Smooth muscle cell (in vitro differentiated cells): ENCODE measurements at regions not wholly inside any gene's neighbourhood (a gene's known extent, or its start where the extent isn't known, plus 50 kb on each side); places are given as distances from the start of the nearest gene placed in this dataset.

Source experiments
- DNase-seq: peaks from one replicate; lab custom pipeline; 2025; ENCODE audit not compliant: unreplicated experiment; lab: John Stamatoyannopoulos, UW
- H2AFZ ChIP-seq: fragments of 200-600 bp; sonication (generic); 2 replicates; pipeline ENCODE4 v1.6.0; 2016; ENCODE audit warnings: antibody characterized with exemption, low read depth, mild to moderate bottlenecking
- H3F3A ChIP-seq: fragments of 200-600 bp; sonication (generic); 2 replicates; pipeline ENCODE4 v1.6.0; 2017; ENCODE audit warnings: antibody characterized with exemption, low read depth
- H3K27ac ChIP-seq: fragments of 200-600 bp; sonication (generic); 2 replicates; pipeline ENCODE4 v1.5.1; 2016; ENCODE audit warnings: low read depth, mild to moderate bottlenecking
- H3K27me3 ChIP-seq: fragments of 200-600 bp; sonication (generic); 2 replicates; pipeline ENCODE4 v1.6.1; 2016; ENCODE audit warnings: low read depth, mild to moderate bottlenecking
- H3K36me3 ChIP-seq: fragments of 200-600 bp; sonication (generic); 2 replicates; pipeline ENCODE4 v1.5.1; 2016; ENCODE audit warnings: low read depth
- H3K4me1 ChIP-seq: fragments of 200-600 bp; sonication (generic); 2 replicates; pipeline ENCODE4 v1.5.1; 2016; ENCODE audit warnings: low read depth
- H3K4me2 ChIP-seq: fragments of 200-600 bp; sonication (generic); 2 replicates; pipeline ENCODE4 v1.6.0; 2016; ENCODE audit warnings: mild to moderate bottlenecking
- H3K4me3 ChIP-seq: fragments of 200-600 bp; sonication (generic); 2 replicates; pipeline ENCODE4 v1.5.1; 2016; ENCODE audit warnings: mild to moderate bottlenecking
- H3K79me2 ChIP-seq: fragments of 200-600 bp; sonication (generic); 2 replicates; pipeline ENCODE4 v1.6.0; 2016; ENCODE audit warnings: low read depth, mild to moderate bottlenecking
- H3K9ac ChIP-seq: fragments of 200-600 bp; sonication (generic); 2 replicates; pipeline ENCODE4 v1.6.0; 2016; ENCODE audit warnings: low read depth
- H3K9me3 ChIP-seq: fragments of 200-600 bp; sonication (generic); replicated peaks from 2 replicates; pipeline ENCODE4 v1.5.1; 2016; ENCODE audit warnings: low read depth
- H4K20me1 ChIP-seq: fragments of 200-600 bp; sonication (generic); 2 replicates; pipeline ENCODE4 v1.6.0; 2016; ENCODE audit warnings: low read depth
- CTCF ChIP-seq: fragments of 200-600 bp; sonication (generic); IDR thresholded peaks from 2 replicates; pipeline ENCODE4 v1.5.1; 2017; ENCODE audit warnings: borderline replicate concordance, mild to moderate bottlenecking, antibody characterized with exemption; ENCODE audit not compliant: insufficient read depth, poor library complexity, severe bottlenecking
- WGBS: methylation state at CpG from one replicate; pipeline ENCODE4 v1.1.7; 2016; ENCODE audit warnings: low lambda C conversion rate; 5-methylcytosine and 5-hydroxymethylcytosine counted together

- Histone ChIP-seq H4K20me1 (no peaks in the 10 kb centered on the region), H3K36me3 (no peaks in the 10 kb centered on the region), H3F3A (no peaks in the 10 kb centered on the region), H3K4me2 (no peak overlapping the region), H3K9me3 (no peaks in the 10 kb centered on the region), H3K27ac (no peak overlapping the region), H3K4me3 (no peak overlapping the region), H3K79me2 (no peaks in the 10 kb centered on the region), H2AFZ (no peak overlapping the region), H3K27me3 (no peaks in the 10 kb centered on the region), H3K4me1 (no peaks in the 10 kb centered on the region), H3K9ac (no peak overlapping the region)
- TF ChIP-seq CTCF, result no peak
- WGBS, result 87% methylated on average over 3 of the region's 3 CpGs
- DNase-seq, result no peak
Observed at GRCh38 chr12:91948504-91948903, 197.1 kb downstream of the BTG1 start.

- Histone ChIP-seq H2AFZ (no peak overlapping the region), H3K36me3 (no peaks in the 10 kb centered on the region), H3K9me3 (no peaks in the 10 kb centered on the region), H3K9ac (no peak overlapping the region), H4K20me1 (no peaks in the 10 kb centered on the region), H3K27ac (no peak overlapping the region), H3K27me3 (no peaks in the 10 kb centered on the region), H3K79me2 (no peaks in the 10 kb centered on the region), H3F3A (no peaks in the 10 kb centered on the region), H3K4me2 (no peak overlapping the region), H3K4me1 (no peaks in the 10 kb centered on the region), H3K4me3 (no peak overlapping the region)
- DNase-seq, result no peak
- WGBS, result 92% methylated on average over 5 of the region's 5 CpGs
- TF ChIP-seq CTCF, result no peak
Observed at GRCh38 chr12:91947459-91947858, 198.2 kb downstream of the BTG1 start.

- 83% methylated on average over 1 of the region's 1 CpG for WGBS
- Histone ChIP-seq H3K4me3 (no peak overlapping the region), H3K36me3 (no peaks in the 10 kb centered on the region)
Observed at GRCh38 chr12:91944637-91945036, 201.0 kb downstream of the BTG1 start.

More at GRCh38 chr12:91944637-91945036, 201.0 kb downstream of the BTG1 start:
- Histone ChIP-seq H3K79me2 (no peaks in the 10 kb centered on the region), H3K4me1 (no peaks in the 10 kb centered on the region), H3K27ac (no peak overlapping the region), H3K4me2 (no peak overlapping the region), H4K20me1 (no peaks in the 10 kb centered on the region), H3F3A (no peaks in the 10 kb centered on the region), H3K9ac (no peak overlapping the region), H2AFZ (no peak overlapping the region), H3K27me3 (no peaks in the 10 kb centered on the region), H3K9me3 (no peaks in the 10 kb centered on the region)
- DNase-seq, result no peak
- TF ChIP-seq CTCF, result no peak
